ENCODE measurements at regions not wholly inside any gene's neighbourhood (a gene's known extent, or its start where the extent isn't known, plus 50 kb on each side); places are given as distances from the start of the nearest gene placed in this dataset.

DNA sequence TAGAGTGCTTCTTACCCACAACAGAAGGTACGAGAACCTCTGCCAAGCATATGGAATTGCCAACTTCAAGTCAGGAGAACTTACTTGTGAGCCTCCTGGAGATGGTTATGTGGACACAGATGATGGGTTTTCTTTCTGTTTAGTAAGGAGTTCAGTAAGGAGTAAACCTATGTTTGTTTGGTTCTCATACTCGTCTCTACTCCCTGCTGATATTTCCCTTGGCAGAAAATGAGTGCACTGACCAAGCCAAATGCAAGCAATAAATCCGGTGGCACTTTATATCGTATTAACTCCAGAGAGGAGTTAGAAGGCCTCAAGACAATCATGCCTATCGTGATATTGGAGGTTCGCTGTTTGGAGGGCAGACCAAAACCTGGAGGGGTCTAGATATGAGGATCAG is 83.2 kb upstream of the CYP1B1 start:
- TF ChIP-seq SMC3 (conservative IDR thresholded peaks at IDR 0.05; ENCODE audit: poor library complexity) (no peak), POLR2AphosphoS5 (IDR thresholded peaks at IDR 0.05) (no peak), MXI1 (conservative IDR thresholded peaks at IDR 0.05; ENCODE audit: poor library complexity, severe bottlenecking) (no peak), EZH2 (IDR thresholded peaks at IDR 0.05; ENCODE audit: borderline replicate concordance, insufficient read depth, low read length, poor library complexity, severe bottlenecking) (no peak), TAF1 (IDR thresholded peaks at IDR 0.05; ENCODE audit: low read depth) (no peak), RAD21 (conservative IDR thresholded peaks at IDR 0.05) (no peak), EP300 (conservative IDR thresholded peaks at IDR 0.05; ENCODE audit: poor library complexity, severe bottlenecking) (no peak)
- TF ChIP-seq, protein P1, sequence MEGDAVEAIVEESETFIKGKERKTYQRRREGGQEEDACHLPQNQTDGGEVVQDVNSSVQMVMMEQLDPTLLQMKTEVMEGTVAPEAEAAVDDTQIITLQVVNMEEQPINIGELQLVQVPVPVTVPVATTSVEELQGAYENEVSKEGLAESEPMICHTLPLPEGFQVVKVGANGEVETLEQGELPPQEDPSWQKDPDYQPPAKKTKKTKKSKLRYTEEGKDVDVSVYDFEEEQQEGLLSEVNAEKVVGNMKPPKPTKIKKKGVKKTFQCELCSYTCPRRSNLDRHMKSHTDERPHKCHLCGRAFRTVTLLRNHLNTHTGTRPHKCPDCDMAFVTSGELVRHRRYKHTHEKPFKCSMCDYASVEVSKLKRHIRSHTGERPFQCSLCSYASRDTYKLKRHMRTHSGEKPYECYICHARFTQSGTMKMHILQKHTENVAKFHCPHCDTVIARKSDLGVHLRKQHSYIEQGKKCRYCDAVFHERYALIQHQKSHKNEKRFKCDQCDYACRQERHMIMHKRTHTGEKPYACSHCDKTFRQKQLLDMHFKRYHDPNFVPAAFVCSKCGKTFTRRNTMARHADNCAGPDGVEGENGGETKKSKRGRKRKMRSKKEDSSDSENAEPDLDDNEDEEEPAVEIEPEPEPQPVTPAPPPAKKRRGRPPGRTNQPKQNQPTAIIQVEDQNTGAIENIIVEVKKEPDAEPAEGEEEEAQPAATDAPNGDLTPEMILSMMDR (IDR thresholded peaks at IDR 0.05; ENCODE audit: poor library complexity, severe bottlenecking), result no peak
- TF ChIP-seq, protein P2, sequence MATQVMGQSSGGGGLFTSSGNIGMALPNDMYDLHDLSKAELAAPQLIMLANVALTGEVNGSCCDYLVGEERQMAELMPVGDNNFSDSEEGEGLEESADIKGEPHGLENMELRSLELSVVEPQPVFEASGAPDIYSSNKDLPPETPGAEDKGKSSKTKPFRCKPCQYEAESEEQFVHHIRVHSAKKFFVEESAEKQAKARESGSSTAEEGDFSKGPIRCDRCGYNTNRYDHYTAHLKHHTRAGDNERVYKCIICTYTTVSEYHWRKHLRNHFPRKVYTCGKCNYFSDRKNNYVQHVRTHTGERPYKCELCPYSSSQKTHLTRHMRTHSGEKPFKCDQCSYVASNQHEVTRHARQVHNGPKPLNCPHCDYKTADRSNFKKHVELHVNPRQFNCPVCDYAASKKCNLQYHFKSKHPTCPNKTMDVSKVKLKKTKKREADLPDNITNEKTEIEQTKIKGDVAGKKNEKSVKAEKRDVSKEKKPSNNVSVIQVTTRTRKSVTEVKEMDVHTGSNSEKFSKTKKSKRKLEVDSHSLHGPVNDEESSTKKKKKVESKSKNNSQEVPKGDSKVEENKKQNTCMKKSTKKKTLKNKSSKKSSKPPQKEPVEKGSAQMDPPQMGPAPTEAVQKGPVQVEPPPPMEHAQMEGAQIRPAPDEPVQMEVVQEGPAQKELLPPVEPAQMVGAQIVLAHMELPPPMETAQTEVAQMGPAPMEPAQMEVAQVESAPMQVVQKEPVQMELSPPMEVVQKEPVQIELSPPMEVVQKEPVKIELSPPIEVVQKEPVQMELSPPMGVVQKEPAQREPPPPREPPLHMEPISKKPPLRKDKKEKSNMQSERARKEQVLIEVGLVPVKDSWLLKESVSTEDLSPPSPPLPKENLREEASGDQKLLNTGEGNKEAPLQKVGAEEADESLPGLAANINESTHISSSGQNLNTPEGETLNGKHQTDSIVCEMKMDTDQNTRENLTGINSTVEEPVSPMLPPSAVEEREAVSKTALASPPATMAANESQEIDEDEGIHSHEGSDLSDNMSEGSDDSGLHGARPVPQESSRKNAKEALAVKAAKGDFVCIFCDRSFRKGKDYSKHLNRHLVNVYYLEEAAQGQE (IDR thresholded peaks at IDR 0.05; ENCODE audit: borderline replicate concordance), result no peak
- no peaks in the 10 kb centered on the region for H3K27me3 ChIP-seq (ENCODE audit: insufficient read depth, low read depth, low read length)
- H3K79me2 ChIP-seq (replicated peaks; ENCODE audit: insufficient read depth, low read length), result no peaks in the 10 kb centered on the region
- H2AFZ ChIP-seq (ENCODE audit: low read depth, low read length), result no peak overlapping the region
- no peak overlapping the region for H3K4me2 ChIP-seq (ENCODE audit: low read length)
- H3K9ac ChIP-seq (ENCODE audit: low read length), result no peak overlapping the region
- H3K9me2 ChIP-seq (ENCODE audit: insufficient read depth, low read length), result no peaks in the 10 kb centered on the region
- no peak overlapping the region for H3K4me3 ChIP-seq (ENCODE audit: low read length)
- H3F3A ChIP-seq (ENCODE audit: insufficient read depth, low read length, poor library complexity, severe bottlenecking), result no peaks in the 10 kb centered on the region
- H3K36me3 ChIP-seq (ENCODE audit: insufficient read depth, low read length), result no peaks in the 10 kb centered on the region
- no peaks in the 10 kb centered on the region for H4K20me1 ChIP-seq (ENCODE audit: insufficient read depth)
- no peaks in the 10 kb centered on the region for H3K9me3 ChIP-seq (ENCODE audit: low read length)
- no peak overlapping the region for H3K27ac ChIP-seq (ENCODE audit: low read length)

DNA sequence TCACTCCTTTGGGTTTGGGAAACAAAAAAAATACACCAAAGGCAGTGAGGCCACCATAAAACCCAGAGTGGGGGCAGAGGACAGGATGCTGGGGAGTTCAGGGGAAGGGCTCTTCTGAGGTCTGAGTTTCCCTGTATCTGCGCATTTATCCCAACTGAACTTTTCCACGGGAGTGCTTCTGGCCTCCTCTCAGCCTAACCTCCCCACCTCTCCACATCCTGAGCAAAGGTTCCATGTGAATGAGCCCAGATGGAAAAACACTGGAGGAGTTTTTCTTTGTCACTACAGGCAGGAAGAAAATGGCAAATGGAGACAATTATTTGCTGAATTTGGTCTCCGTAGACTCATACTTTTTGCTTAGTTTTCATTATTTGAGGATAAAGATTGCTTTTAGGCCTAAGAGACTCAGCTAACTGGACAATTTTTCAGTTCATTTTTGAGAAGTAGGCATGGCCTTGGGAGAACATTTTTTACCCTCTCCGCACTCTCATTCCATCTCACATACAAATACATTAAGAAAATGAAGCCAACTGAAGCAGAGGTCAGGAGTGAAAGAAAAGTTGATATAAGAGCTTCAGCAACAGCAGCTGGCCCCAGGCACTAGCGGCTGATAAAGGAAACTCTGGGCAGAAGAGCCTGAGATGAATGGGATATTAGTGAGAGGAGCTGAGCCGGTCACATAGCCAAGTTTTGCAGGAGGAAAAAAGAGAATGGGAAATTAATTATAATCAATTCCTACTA is 82.6 kb upstream of the CYP1B1 start:
- H3K27ac ChIP-seq (ENCODE audit: low read length), result no peak overlapping the region
- TF ChIP-seq SMC3 (conservative IDR thresholded peaks at IDR 0.05; ENCODE audit: poor library complexity), result no peak
- no peak for TF ChIP-seq TAF1 (IDR thresholded peaks at IDR 0.05; ENCODE audit: low read depth)
- TF ChIP-seq RAD21 (conservative IDR thresholded peaks at IDR 0.05), result no peak
- TF ChIP-seq, protein P2 (IDR thresholded peaks at IDR 0.05; ENCODE audit: borderline replicate concordance), result no peak
- no peak for TF ChIP-seq MXI1 (conservative IDR thresholded peaks at IDR 0.05; ENCODE audit: poor library complexity, severe bottlenecking)
- no peak for TF ChIP-seq POLR2AphosphoS5 (IDR thresholded peaks at IDR 0.05)
- no peak for TF ChIP-seq EP300 (conservative IDR thresholded peaks at IDR 0.05; ENCODE audit: poor library complexity, severe bottlenecking)
- TF ChIP-seq EZH2 (IDR thresholded peaks at IDR 0.05; ENCODE audit: borderline replicate concordance, insufficient read depth, low read length, poor library complexity, severe bottlenecking), result no peak
- TF ChIP-seq, protein P1 (IDR thresholded peaks at IDR 0.05; ENCODE audit: poor library complexity, severe bottlenecking), result no peak
- H3K9me2 ChIP-seq (ENCODE audit: insufficient read depth, low read length), result no peaks in the 10 kb centered on the region
- no peaks in the 10 kb centered on the region for H4K20me1 ChIP-seq (ENCODE audit: insufficient read depth)
- no peaks in the 10 kb centered on the region for H3K36me3 ChIP-seq (ENCODE audit: insufficient read depth, low read length)
- H3K4me2 ChIP-seq (ENCODE audit: low read length), result no peak overlapping the region
- no peaks in the 10 kb centered on the region for H3K9me3 ChIP-seq (ENCODE audit: low read length)
- no peaks in the 10 kb centered on the region for H3K79me2 ChIP-seq (replicated peaks; ENCODE audit: insufficient read depth, low read length)
- H3K9ac ChIP-seq (ENCODE audit: low read length), result no peak overlapping the region
- no peak overlapping the region for H2AFZ ChIP-seq (ENCODE audit: low read depth, low read length)
- H3K27me3 ChIP-seq (ENCODE audit: insufficient read depth, low read depth, low read length), result no peaks in the 10 kb centered on the region
- no peak overlapping the region for H3K4me3 ChIP-seq (ENCODE audit: low read length)
- no peaks in the 10 kb centered on the region for H3F3A ChIP-seq (ENCODE audit: insufficient read depth, low read length, poor library complexity, severe bottlenecking)
